ENCODE measurements at regions not wholly inside any gene's neighbourhood (a gene's known extent, or its start where the extent isn't known, plus 50 kb on each side); places are given as distances from the start of the nearest gene placed in this dataset.

GRCh38 chrX:9211269-9211668 lies 177.3 kb upstream of the FAM9B start:
- TF ChIP-seq POLR2AphosphoS5 (IDR thresholded peaks at IDR 0.05; ENCODE audit: low read depth) (no peak), EZH2phosphoT487 (IDR thresholded peaks at IDR 0.05; ENCODE audit: unreplicated experiment) (no peak), NANOG (IDR thresholded peaks at IDR 0.05; ENCODE audit: borderline replicate concordance) (no peak), CTCF (conservative IDR thresholded peaks at IDR 0.05; ENCODE audit: low read depth in 2 of 2) (no peak), EZH2 (IDR thresholded peaks at IDR 0.05; ENCODE audit: low read depth, unreplicated experiment) (no peak), REST (IDR thresholded peaks at IDR 0.05; ENCODE audit: unreplicated experiment) (no peak), JUNB (IDR thresholded peaks at IDR 0.05; ENCODE audit: unreplicated experiment) (no peak), STAT1 (IDR thresholded peaks at IDR 0.05; ENCODE audit: unreplicated experiment) (no peak)

All from GM23338 (cell line).